Left renal cortex interstitium (tissue), 4 donors: ENCODE measurements at regions not wholly inside any gene's neighbourhood (a gene's known extent, or its start where the extent isn't known, plus 50 kb on each side); places are given as distances from the start of the nearest gene placed in this dataset.

ENCODE experiments used
- DNase-seq, 4 donors: peaks; one replicate each; pipeline ENCODE4 v3.0.0-alpha.2; 2013; ENCODE audit warnings: low read depth in 4 of 4, low spot score in 2 of 4, missing footprints in 1 of 4

- no peak for DNase-seq
Observed at GRCh38 chr4:175369087-175369486, 443.0 kb downstream of the GPM6A start.

DNA sequence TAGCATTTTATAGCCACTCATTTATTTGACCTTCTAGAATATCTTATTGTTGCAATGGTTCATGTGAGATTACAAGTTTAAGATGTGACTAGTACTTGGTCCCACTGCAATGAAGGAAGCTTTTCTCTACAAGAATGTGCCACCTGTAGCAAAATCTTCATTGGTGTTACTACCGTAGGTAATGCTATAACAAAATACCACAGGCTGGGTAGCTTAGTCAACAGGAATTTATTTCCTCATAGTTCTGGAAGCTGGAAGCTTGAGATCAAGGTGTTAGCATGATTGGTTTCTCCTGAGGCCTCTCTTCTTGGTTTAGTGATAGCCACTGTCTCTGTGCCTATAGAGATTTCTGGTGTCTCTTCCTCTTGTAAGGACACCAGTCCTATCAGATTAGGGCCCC lies 441.0 kb downstream of the GPM6A start:
- DNase-seq, result no peak

GRCh38 chr4:175373031-175373430 lies 439.0 kb downstream of the GPM6A start:
- no peak for DNase-seq

- DNase-seq, result no peak
Observed at GRCh38 chr4:175374459-175374858, 437.6 kb downstream of the GPM6A start.

- no peak for DNase-seq
Observed at GRCh38 chr4:175376287-175376977, 435.6 kb downstream of the GPM6A start.

- DNase-seq, result no peak
Observed at GRCh38 chr4:175377203-175377602, 434.9 kb downstream of the GPM6A start.

- no peak for DNase-seq
Observed at GRCh38 chr4:175378372-175378771, 433.7 kb downstream of the GPM6A start.

DNA sequence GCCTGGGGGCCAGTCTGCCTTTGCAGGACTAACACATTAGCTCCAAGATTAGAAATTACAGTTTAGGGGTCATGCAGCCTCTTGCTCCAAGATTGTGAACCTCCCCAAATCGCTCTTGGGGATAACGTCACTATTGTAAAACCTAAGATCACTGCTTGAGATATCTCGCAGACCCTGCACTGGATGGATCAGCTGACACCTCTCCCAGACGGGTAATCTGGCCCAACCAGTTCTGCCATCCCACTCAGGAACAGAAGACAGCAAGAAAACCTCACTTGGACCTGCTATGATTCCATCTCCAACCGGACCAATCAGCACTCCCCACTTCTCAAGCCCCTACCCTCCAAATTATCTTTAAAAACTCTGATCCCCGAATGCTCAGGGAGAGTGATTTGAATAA lies 431.2 kb downstream of the GPM6A start:
- DNase-seq, result no peak

GRCh38 chr4:175385797-175386196 lies 426.3 kb downstream of the GPM6A start:
- no peak for DNase-seq

DNA sequence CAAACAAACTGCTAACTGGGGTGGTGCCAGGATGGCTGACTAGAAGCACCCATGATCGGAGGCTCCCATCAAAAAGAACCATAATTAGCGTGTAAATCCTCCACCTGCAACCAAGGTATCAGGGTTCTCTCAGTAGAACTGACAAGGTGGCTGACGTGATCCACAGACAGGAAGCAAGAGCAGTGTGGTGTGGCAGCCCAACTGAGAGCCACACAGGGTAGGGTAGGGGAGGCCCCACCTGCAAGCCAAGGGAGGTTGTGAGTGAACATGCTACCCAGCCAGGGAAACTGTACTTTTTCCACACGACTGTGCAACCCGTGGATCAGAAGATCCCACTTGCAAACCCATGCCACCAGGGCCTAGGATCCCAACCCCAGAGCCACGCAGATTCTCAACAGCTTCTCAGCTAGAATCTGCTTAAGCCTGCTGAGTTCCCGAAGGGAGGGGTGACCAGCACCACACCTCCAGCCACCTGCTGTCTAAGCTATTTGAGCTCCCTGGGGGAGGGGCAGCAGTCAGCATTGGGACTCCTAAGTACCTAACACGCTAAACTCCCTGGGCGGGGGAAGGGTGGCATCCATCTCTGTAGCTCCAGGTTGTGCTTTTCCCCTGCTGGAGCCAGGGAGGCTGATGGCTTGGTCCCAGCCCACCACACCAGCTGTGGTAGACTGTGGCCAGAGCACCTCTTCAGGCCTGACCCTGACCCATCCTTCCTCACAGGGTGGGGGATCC lies 425.1 kb downstream of the GPM6A start:
- DNase-seq, result no peak

DNA sequence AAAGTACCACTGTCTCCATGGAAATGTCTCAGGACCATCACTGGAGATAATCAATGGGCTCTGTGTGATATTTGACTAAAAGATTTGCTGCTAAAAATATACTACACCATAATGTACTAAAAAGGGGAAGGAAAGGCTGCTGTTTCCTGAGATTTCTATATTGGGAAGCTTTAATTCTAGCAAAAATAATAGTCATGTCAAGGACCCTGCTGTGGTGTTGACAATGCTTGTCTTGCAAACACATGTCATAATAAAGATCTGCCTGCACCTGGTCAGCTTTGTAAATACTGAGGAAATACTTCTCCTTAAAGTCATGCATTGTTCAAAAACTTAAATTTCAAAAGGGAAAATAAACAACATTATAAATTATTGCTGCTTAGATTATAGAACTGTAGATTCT lies 417.9 kb downstream of the GPM6A start:
- no peak for DNase-seq

- no peak for DNase-seq
Observed at GRCh38 chr4:175405961-175406360, 406.1 kb downstream of the GPM6A start.

DNA sequence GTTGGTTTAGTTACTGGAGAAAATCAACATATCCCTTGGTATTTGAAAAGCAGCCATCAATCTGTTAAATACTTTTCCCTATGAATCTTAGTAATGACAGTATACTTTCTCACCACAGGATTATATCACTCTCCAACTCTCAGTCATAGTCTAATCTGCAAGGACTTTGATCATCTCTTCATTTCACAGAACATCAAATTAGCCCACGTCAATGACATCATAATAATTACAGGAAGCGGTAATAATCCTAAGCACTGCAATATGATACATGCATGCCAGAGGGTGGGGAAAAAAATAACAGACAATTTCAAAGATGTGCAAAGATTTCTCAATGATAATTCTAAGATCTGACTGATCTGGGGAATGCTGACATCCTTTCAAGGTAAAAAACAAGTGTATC lies 404.1 kb downstream of the GPM6A start:
- DNase-seq, result no peak

- DNase-seq, result no peak
Observed at GRCh38 chr4:175411251-175411650, 400.8 kb downstream of the GPM6A start.

- DNase-seq, result no peak
Observed at GRCh38 chr4:175412161-175412560, 399.9 kb downstream of the GPM6A start.

GRCh38 chr4:175412746-175413145 lies 399.3 kb downstream of the GPM6A start:
- no peak for DNase-seq

- DNase-seq, result no peak
Observed at GRCh38 chr4:175413561-175413960, 398.5 kb downstream of the GPM6A start.

- no peak for DNase-seq
Observed at GRCh38 chr4:175414602-175415001, 397.5 kb downstream of the GPM6A start.

- DNase-seq, result no peak
Observed at GRCh38 chr4:175418516-175418915, 393.5 kb downstream of the GPM6A start.

GRCh38 chr4:175419236-175419718 lies 392.8 kb downstream of the GPM6A start:
- DNase-seq, result no peak

GRCh38 chr4:175421506-175421905 lies 390.6 kb downstream of the GPM6A start:
- no peak for DNase-seq

GRCh38 chr4:175422331-175422730 lies 389.7 kb downstream of the GPM6A start:
- no peak for DNase-seq
